ENCODE measurements at regions not wholly inside any gene's neighbourhood (a gene's known extent, or its start where the extent isn't known, plus 50 kb on each side); places are given as distances from the start of the nearest gene placed in this dataset.

DNA sequence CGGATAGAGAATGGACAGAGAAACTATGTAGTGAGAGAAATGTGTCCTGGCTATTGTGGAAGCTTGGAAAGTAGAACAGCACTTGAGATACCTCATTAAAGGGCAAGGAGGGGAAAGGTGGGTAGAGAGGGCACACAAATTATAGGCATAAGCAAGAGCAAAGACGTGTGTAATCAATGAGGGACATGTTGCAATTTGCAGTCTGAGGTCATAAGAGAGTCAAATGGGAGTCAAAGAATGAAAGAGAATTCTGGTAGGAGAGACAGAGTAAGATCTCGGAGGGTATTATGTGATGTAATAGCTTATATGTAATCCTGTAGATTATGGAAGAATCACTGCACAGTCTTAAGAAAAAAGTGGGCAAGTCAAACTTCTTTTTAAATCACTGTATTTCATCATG, 312.0 kb upstream of the RGMB start:
- Histone ChIP-seq H3K9ac (ENCODE audit: low read depth in 1 of 2, low read length in 2 of 2) (no peak overlapping the region), H3K4me1 (ENCODE audit: control insufficient read depth in 4 of 4, insufficient read depth in 4 of 4, low read length in 3 of 4) (no peaks in the 10 kb centered on the region), H3K36me3 (ENCODE audit: control insufficient read depth in 4 of 4, insufficient read depth in 3 of 4, low read depth in 1 of 4, low read length in 3 of 4) (no peaks in the 10 kb centered on the region), H3K27ac (ENCODE audit: low read depth in 1 of 2, low read length in 2 of 2) (no peak overlapping the region), H3K27me3 (ENCODE audit: control insufficient read depth in 4 of 4, insufficient read depth in 4 of 4, low read length in 3 of 4) (no peaks in the 10 kb centered on the region), H3K9me3 (ENCODE audit: control insufficient read depth in 4 of 4, low read length in 3 of 4) (no peaks in the 10 kb centered on the region), H3K4me3 (ENCODE audit: low read depth in 1 of 3, low read length in 3 of 3) (no peak overlapping the region)
- WGBS: 61% methylated on average over 3 of the region's 3 CpGs
- no peak for DNase-seq (ENCODE audit: low spot score)
- TF ChIP-seq, protein P1, sequence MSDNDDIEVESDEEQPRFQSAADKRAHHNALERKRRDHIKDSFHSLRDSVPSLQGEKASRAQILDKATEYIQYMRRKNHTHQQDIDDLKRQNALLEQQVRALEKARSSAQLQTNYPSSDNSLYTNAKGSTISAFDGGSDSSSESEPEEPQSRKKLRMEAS (IDR thresholded peaks at IDR 0.05): no peak
- TF ChIP-seq, protein P2, sequence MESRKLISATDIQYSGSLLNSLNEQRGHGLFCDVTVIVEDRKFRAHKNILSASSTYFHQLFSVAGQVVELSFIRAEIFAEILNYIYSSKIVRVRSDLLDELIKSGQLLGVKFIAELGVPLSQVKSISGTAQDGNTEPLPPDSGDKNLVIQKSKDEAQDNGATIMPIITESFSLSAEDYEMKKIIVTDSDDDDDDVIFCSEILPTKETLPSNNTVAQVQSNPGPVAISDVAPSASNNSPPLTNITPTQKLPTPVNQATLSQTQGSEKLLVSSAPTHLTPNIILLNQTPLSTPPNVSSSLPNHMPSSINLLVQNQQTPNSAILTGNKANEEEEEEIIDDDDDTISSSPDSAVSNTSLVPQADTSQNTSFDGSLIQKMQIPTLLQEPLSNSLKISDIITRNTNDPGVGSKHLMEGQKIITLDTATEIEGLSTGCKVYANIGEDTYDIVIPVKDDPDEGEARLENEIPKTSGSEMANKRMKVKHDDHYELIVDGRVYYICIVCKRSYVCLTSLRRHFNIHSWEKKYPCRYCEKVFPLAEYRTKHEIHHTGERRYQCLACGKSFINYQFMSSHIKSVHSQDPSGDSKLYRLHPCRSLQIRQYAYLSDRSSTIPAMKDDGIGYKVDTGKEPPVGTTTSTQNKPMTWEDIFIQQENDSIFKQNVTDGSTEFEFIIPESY (IDR thresholded peaks at IDR 0.05): no peak
- TF ChIP-seq YY1 (IDR thresholded peaks at IDR 0.05) (no peak), EGR1 (IDR thresholded peaks at IDR 0.05; ENCODE audit: low read depth in 2 of 2) (no peak), SP1 (IDR thresholded peaks at IDR 0.05) (no peak), FOXA2 (IDR thresholded peaks at IDR 0.05) (no peak), TAF1 (conservative IDR thresholded peaks at IDR 0.05) (no peak), GABPA (IDR thresholded peaks at IDR 0.05 in 1 of 2, conservative IDR thresholded peaks at IDR 0.05 in 1 of 2) (no peak), RXRA (IDR thresholded peaks at IDR 0.05) (no peak), FOXA1 (IDR thresholded peaks at IDR 0.05) (no peak), JUND (IDR thresholded peaks at IDR 0.05) (no peak), HNF4A (conservative IDR thresholded peaks at IDR 0.05) (no peak), NR2F2 (IDR thresholded peaks at IDR 0.05) (no peak), RAD21 (IDR thresholded peaks at IDR 0.05) (no peak), HNF4G (IDR thresholded peaks at IDR 0.05) (no peak)
- TF ChIP-seq, protein P3, sequence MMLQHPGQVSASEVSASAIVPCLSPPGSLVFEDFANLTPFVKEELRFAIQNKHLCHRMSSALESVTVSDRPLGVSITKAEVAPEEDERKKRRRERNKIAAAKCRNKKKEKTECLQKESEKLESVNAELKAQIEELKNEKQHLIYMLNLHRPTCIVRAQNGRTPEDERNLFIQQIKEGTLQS (IDR thresholded peaks at IDR 0.05): no peak
- TF ChIP-seq, protein P4, sequence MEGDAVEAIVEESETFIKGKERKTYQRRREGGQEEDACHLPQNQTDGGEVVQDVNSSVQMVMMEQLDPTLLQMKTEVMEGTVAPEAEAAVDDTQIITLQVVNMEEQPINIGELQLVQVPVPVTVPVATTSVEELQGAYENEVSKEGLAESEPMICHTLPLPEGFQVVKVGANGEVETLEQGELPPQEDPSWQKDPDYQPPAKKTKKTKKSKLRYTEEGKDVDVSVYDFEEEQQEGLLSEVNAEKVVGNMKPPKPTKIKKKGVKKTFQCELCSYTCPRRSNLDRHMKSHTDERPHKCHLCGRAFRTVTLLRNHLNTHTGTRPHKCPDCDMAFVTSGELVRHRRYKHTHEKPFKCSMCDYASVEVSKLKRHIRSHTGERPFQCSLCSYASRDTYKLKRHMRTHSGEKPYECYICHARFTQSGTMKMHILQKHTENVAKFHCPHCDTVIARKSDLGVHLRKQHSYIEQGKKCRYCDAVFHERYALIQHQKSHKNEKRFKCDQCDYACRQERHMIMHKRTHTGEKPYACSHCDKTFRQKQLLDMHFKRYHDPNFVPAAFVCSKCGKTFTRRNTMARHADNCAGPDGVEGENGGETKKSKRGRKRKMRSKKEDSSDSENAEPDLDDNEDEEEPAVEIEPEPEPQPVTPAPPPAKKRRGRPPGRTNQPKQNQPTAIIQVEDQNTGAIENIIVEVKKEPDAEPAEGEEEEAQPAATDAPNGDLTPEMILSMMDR (IDR thresholded peaks at IDR 0.05; ENCODE audit: low read depth, low read length, missing input control): no peak
- TF ChIP-seq, protein P5, sequence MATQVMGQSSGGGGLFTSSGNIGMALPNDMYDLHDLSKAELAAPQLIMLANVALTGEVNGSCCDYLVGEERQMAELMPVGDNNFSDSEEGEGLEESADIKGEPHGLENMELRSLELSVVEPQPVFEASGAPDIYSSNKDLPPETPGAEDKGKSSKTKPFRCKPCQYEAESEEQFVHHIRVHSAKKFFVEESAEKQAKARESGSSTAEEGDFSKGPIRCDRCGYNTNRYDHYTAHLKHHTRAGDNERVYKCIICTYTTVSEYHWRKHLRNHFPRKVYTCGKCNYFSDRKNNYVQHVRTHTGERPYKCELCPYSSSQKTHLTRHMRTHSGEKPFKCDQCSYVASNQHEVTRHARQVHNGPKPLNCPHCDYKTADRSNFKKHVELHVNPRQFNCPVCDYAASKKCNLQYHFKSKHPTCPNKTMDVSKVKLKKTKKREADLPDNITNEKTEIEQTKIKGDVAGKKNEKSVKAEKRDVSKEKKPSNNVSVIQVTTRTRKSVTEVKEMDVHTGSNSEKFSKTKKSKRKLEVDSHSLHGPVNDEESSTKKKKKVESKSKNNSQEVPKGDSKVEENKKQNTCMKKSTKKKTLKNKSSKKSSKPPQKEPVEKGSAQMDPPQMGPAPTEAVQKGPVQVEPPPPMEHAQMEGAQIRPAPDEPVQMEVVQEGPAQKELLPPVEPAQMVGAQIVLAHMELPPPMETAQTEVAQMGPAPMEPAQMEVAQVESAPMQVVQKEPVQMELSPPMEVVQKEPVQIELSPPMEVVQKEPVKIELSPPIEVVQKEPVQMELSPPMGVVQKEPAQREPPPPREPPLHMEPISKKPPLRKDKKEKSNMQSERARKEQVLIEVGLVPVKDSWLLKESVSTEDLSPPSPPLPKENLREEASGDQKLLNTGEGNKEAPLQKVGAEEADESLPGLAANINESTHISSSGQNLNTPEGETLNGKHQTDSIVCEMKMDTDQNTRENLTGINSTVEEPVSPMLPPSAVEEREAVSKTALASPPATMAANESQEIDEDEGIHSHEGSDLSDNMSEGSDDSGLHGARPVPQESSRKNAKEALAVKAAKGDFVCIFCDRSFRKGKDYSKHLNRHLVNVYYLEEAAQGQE (IDR thresholded peaks at IDR 0.05): no peak

Data from liver (tissue), 8 donors.